ENCODE measurements at regions not wholly inside any gene's neighbourhood (a gene's known extent, or its start where the extent isn't known, plus 50 kb on each side); places are given as distances from the start of the nearest gene placed in this dataset.

- no peak overlapping the region for H3K9ac ChIP-seq (ENCODE audit: insufficient read depth, low read length, poor library complexity, severe bottlenecking)
- H3K27ac ChIP-seq (ENCODE audit: low read depth in 1 of 2, low read length in 2 of 2): no peak overlapping the region
- no peak overlapping the region for H3K27ac Mint-ChIP-seq
- DNase-seq: no peak
- H4K20me1 ChIP-seq (ENCODE audit: insufficient read depth, low read length): no peaks in the 10 kb centered on the region
- H3K4me1 ChIP-seq (ENCODE audit: control insufficient read depth in 1 of 2, insufficient read depth in 2 of 2, low read length in 2 of 2): no peaks in the 10 kb centered on the region
- H3K36me3 Mint-ChIP-seq: no peaks in the 10 kb centered on the region
- H2AFZ ChIP-seq (ENCODE audit: insufficient read depth, low read depth, low read length, poor library complexity, severe bottlenecking): no peak overlapping the region
- peaks cover 2 to 4% of the 10 kb centered on the region in 2 donors for H3K27me3 ChIP-seq (ENCODE audit: control insufficient read depth in 2 of 2, insufficient read depth in 2 of 2, low read length in 2 of 2)
- H3K36me3 ChIP-seq (replicated peaks in 1 of 2; ENCODE audit: control insufficient read depth in 1 of 2, insufficient read depth in 2 of 2, low read length in 2 of 2): no peaks in the 10 kb centered on the region
- TF ChIP-seq, protein P1, sequence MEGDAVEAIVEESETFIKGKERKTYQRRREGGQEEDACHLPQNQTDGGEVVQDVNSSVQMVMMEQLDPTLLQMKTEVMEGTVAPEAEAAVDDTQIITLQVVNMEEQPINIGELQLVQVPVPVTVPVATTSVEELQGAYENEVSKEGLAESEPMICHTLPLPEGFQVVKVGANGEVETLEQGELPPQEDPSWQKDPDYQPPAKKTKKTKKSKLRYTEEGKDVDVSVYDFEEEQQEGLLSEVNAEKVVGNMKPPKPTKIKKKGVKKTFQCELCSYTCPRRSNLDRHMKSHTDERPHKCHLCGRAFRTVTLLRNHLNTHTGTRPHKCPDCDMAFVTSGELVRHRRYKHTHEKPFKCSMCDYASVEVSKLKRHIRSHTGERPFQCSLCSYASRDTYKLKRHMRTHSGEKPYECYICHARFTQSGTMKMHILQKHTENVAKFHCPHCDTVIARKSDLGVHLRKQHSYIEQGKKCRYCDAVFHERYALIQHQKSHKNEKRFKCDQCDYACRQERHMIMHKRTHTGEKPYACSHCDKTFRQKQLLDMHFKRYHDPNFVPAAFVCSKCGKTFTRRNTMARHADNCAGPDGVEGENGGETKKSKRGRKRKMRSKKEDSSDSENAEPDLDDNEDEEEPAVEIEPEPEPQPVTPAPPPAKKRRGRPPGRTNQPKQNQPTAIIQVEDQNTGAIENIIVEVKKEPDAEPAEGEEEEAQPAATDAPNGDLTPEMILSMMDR (IDR thresholded peaks at IDR 0.05): no peak
- no peaks in the 10 kb centered on the region for H3K79me2 ChIP-seq (ENCODE audit: insufficient read depth, low read length)
- no peaks in the 10 kb centered on the region for H3K4me1 Mint-ChIP-seq
- H3K4me2 ChIP-seq (replicated peaks; ENCODE audit: extremely low read depth, low read length, poor library complexity, severe bottlenecking): no peak overlapping the region
- 93% methylated on average over 7 of the region's 8 CpGs for WGBS (ENCODE audit: insufficient coverage)
- H3K9me3 ChIP-seq (replicated peaks in 1 of 2; ENCODE audit: control insufficient read depth in 1 of 2, insufficient read depth in 1 of 2, low read length in 2 of 2): no peaks in the 10 kb centered on the region
- peaks cover 5 to 18% (median 11%) of the 10 kb centered on the region in 3 donors for H3K27me3 Mint-ChIP-seq (ENCODE audit: low read depth in 3 of 3)
- no peak overlapping the region for H3K4me3 ChIP-seq (replicated peaks in 1 of 3; ENCODE audit: low read depth in 2 of 3, low read length in 3 of 3)
- intact Hi-C loops (cut with micrococcal nuclease): no loop called here
- no peak overlapping the region for H3K4me3 Mint-ChIP-seq
- peaks cover 0 to 8% (median 2%) of the 10 kb centered on the region in 7 donors for H3K9me3 Mint-ChIP-seq
These were observed 58.0 kb downstream of the C11orf91 start for GRCh38 chr11:33642461-33643166.

- Histone ChIP-seq H3K9ac (ENCODE audit: insufficient read depth, low read length, poor library complexity, severe bottlenecking) (no peak overlapping the region), H2AFZ (ENCODE audit: insufficient read depth, low read depth, low read length, poor library complexity, severe bottlenecking) (no peak overlapping the region), H3K4me2 (replicated peaks; ENCODE audit: extremely low read depth, low read length, poor library complexity, severe bottlenecking) (no peak overlapping the region), H4K20me1 (ENCODE audit: insufficient read depth, low read length) (no peaks in the 10 kb centered on the region), H3K79me2 (ENCODE audit: insufficient read depth, low read length) (no peaks in the 10 kb centered on the region), H3K4me3 (replicated peaks in 1 of 3; ENCODE audit: low read depth in 2 of 3, low read length in 3 of 3) (no peak overlapping the region), H3K36me3 (replicated peaks in 1 of 2; ENCODE audit: control insufficient read depth in 1 of 2, insufficient read depth in 2 of 2, low read length in 2 of 2) (no peaks in the 10 kb centered on the region), H3K9me3 (replicated peaks in 1 of 2; ENCODE audit: control insufficient read depth in 1 of 2, insufficient read depth in 1 of 2, low read length in 2 of 2) (no peaks in the 10 kb centered on the region), H3K4me1 (ENCODE audit: control insufficient read depth in 1 of 2, insufficient read depth in 2 of 2, low read length in 2 of 2) (peaks cover 11% of the 10 kb centered on the region in 2 donors), H3K27me3 (ENCODE audit: control insufficient read depth in 2 of 2, insufficient read depth in 2 of 2, low read length in 2 of 2) (peaks cover 2 to 4% of the 10 kb centered on the region in 2 donors), H3K27ac (ENCODE audit: low read depth in 1 of 2, low read length in 2 of 2) (no peak overlapping the region)
- Mint-ChIP-seq H3K27ac (no peak overlapping the region), H3K9me3 (peaks cover 0 to 8% (median 3%) of the 10 kb centered on the region in 7 donors), H3K36me3 (no peaks in the 10 kb centered on the region), H3K4me1 (peaks cover 12% of the 10 kb centered on the region), H3K27me3 (ENCODE audit: low read depth in 3 of 3) (peaks cover 5 to 18% (median 13%) of the 10 kb centered on the region in 3 donors), H3K4me3 (no peak overlapping the region)
- intact Hi-C loops (cut with micrococcal nuclease): no loop called here
- WGBS (ENCODE audit: insufficient coverage): 89% methylated on average over 1 of the region's 8 CpGs
- no peak for DNase-seq
- TF ChIP-seq, protein P1 (IDR thresholded peaks at IDR 0.05): no peak
These were observed 59.8 kb downstream of the C11orf91 start for GRCh38 chr11:33640730-33641371.
